ENCODE measurements at regions not wholly inside any gene's neighbourhood (a gene's known extent, or its start where the extent isn't known, plus 50 kb on each side); places are given as distances from the start of the nearest gene placed in this dataset.

DNA sequence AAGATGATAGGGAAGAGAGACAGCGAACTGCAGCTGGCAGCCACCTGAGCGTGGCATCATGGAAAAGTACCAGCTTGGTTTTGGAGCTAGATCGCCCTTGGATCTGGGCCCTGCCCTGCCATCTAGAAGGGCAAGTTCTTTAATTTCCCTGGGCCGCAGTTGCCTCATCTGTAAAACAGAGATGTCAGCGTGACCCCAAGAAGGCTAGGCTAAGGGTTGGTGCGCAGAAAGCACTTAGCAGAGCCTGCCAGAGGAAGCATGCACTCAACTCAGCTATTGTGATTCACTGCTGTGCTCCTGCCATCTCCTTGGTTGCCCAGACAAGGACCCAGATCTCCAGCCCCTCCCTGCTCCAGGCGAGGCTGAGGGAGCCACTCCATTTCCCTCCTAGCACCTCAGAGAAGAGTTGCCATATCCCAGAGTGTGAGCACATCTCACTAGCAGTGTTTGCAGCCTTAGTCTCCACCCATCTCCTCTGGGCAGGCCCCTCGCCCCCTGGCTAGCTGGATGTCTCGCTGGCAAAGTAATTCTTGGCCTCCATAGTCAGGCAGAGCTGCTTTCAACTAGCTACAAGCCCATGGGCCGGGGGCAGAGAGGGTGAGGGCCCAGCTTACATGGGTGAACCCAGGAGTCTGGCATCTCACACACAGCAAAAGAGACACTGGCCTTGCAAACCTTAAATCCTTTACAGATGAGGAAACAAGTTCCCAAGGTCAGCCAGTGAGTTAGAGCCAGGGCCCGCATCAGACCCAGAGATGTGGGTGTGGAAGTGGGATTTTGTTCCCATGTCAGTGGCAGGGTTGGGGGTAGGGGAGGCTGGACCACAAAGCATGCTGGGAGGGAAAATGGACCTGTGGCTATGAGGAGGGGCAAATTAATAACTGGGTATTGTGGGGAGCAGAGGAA lies 280.7 kb upstream of the TLE3 start:
- DNase-seq (ENCODE audit: low read depth): no peak
- TF ChIP-seq POLR2A (IDR thresholded peaks at IDR 0.05; ENCODE audit: extremely low read depth, insufficient read length) (no peak), CTCF (IDR thresholded peaks at IDR 0.05; ENCODE audit: low read depth, low read length) (no peak), MAX (IDR thresholded peaks at IDR 0.05; ENCODE audit: low read depth, low read length) (no peak), MYC (IDR thresholded peaks at IDR 0.05; ENCODE audit: low read depth, low read length) (no peak)
- no peak overlapping the region for H3K4me3 ChIP-seq (ENCODE audit: low read depth, low read length)

DNA sequence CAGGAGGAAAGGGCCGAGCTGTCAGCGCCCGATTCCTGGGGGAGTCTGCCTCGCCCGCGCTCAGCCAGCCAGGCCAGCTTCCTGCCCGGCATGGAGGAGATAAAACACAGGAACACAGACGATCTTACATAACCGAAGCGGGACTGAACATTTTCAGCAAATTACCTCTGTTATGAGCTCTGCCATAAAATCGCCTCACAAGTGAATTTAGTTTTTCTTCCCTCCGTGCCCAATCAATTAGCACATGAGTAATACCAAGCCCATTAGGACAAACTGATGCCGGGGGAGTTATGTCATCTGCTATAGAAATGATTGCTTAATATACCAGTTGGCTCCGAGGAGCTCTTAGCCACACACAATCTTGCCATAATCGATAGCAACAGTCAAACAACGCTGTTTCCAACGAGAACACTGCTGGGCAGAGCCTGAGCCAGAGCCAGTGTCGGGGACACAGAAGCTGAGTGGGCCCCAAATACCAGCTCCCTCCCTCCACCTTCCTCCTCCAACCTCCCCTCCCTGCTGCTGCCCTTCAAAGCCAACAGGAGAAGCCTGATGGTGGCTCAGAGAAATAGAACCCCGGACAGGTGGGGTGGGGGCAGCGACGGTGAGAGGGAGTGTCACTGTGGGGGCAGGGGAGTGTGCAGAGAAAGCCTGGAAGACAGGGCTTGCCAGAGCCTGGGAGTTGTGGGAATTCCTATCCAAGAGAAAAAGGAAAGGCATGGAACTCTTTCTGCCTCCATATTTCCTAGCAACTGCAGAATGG lies 279.4 kb upstream of the TLE3 start:
- peak overlapping the region; percentile 41 for H3K4me3 ChIP-seq (ENCODE audit: low read depth, low read length)
- no peak for TF ChIP-seq CTCF (IDR thresholded peaks at IDR 0.05; ENCODE audit: low read depth, low read length)
- no peak for TF ChIP-seq MAX (IDR thresholded peaks at IDR 0.05; ENCODE audit: low read depth, low read length)
- TF ChIP-seq POLR2A (IDR thresholded peaks at IDR 0.05; ENCODE audit: extremely low read depth, insufficient read length): no peak
- no peak for TF ChIP-seq MYC (IDR thresholded peaks at IDR 0.05; ENCODE audit: low read depth, low read length)
- DNase-seq (ENCODE audit: low read depth): peak; percentile 84

GRCh38 chr15:70376031-70376928 lies 278.6 kb upstream of the TLE3 start:
- no peak for DNase-seq (ENCODE audit: low read depth)
- TF ChIP-seq CTCF (IDR thresholded peaks at IDR 0.05; ENCODE audit: low read depth, low read length) (no peak), MYC (IDR thresholded peaks at IDR 0.05; ENCODE audit: low read depth, low read length) (no peak), POLR2A (IDR thresholded peaks at IDR 0.05; ENCODE audit: extremely low read depth, insufficient read length) (no peak), MAX (IDR thresholded peaks at IDR 0.05; ENCODE audit: low read depth, low read length) (no peak)
- peak overlapping the region; percentile 41 for H3K4me3 ChIP-seq (ENCODE audit: low read depth, low read length)

- TF ChIP-seq POLR2A (IDR thresholded peaks at IDR 0.05; ENCODE audit: extremely low read depth, insufficient read length) (no peak), MAX (IDR thresholded peaks at IDR 0.05; ENCODE audit: low read depth, low read length) (no peak), MYC (IDR thresholded peaks at IDR 0.05; ENCODE audit: low read depth, low read length) (no peak), CTCF (IDR thresholded peaks at IDR 0.05; ENCODE audit: low read depth, low read length) (no peak)
- H3K4me3 ChIP-seq (ENCODE audit: low read depth, low read length): no peak overlapping the region
- DNase-seq (ENCODE audit: low read depth): no peak
Observed at GRCh38 chr15:70375586-70375985, 277.9 kb upstream of the TLE3 start.

DNA sequence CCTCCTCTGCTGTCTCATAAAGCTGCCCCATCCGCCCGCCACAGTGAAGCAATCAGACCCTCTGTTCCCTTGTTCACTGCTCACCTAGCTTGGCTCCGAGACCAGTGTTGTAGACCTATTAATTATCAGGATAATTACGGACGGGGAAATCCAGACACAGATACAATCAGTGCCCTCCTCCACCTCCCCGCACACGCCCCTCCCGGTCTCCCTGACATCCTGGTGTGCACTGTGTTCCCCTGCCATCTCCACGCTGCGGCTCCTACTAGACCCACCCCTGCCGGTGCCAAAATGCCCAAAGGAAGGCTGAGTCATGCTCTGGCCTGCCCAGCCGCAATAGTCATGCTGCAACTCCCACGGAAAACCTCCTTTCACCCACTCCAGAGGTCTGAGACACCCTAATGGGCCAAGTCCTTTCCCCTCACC lies 277.3 kb upstream of the TLE3 start:
- H3K4me3 ChIP-seq (ENCODE audit: low read depth, low read length): no peak overlapping the region
- TF ChIP-seq POLR2A (IDR thresholded peaks at IDR 0.05; ENCODE audit: extremely low read depth, insufficient read length): no peak
- no peak for TF ChIP-seq CTCF (IDR thresholded peaks at IDR 0.05; ENCODE audit: low read depth, low read length)
- TF ChIP-seq MYC (IDR thresholded peaks at IDR 0.05; ENCODE audit: low read depth, low read length): no peak
- TF ChIP-seq MAX (IDR thresholded peaks at IDR 0.05; ENCODE audit: low read depth, low read length): no peak
- peak; percentile 70 for DNase-seq (ENCODE audit: low read depth)
